ENCODE measurements at regions not wholly inside any gene's neighbourhood (a gene's known extent, or its start where the extent isn't known, plus 50 kb on each side); places are given as distances from the start of the nearest gene placed in this dataset.
A peak's percentile ranks its signal among the peaks of the same experiment; 100 is the strongest.

GRCh38 chr11:39786682-39787081 is 1672.8 kb downstream of the LRRC4C start:
- no peak for FAIRE-seq
- Histone ChIP-seq H3K79me2 (ENCODE audit: control insufficient read depth in 1 of 2, insufficient read depth in 2 of 2, low read length in 2 of 2) (no peaks in the 10 kb centered on the region), H2BK20ac (ENCODE audit: low read length) (no peak overlapping the region), H2BK12ac (ENCODE audit: low read depth, low read length) (no peak overlapping the region), H3K4ac (replicated peaks; ENCODE audit: insufficient read length, low read depth, low read length) (no peak overlapping the region), H3K23me2 (ENCODE audit: low read depth, low read length) (no peaks in the 10 kb centered on the region), H3K4me2 (ENCODE audit: insufficient read depth in 1 of 2, low read depth in 2 of 2, low read length in 2 of 2) (no peak overlapping the region), H3K18ac (ENCODE audit: extremely low read depth, low read length) (no peak overlapping the region), H3K4me3 (ENCODE audit: extremely low read depth in 1 of 4, insufficient read depth in 2 of 4, low read depth in 3 of 4, low read length in 4 of 4) (no peak overlapping the region), H4K91ac (replicated peaks; ENCODE audit: insufficient read length, low read length) (no peak overlapping the region), H3K56ac (replicated peaks; ENCODE audit: insufficient read length, low read depth, low read length) (no peak overlapping the region), H3K27me3 (replicated peaks in 1 of 4; ENCODE audit: control insufficient read depth in 3 of 4, extremely low read depth in 1 of 4, insufficient read depth in 3 of 4, low read length in 3 of 4) (no peaks in the 10 kb centered on the region), H4K8ac (ENCODE audit: extremely low read depth, insufficient read depth, low read length) (peak overlapping the region; percentile 45; the same call in 1 of the 2 replicates), H3K36me3 (ENCODE audit: control insufficient read depth in 2 of 4, insufficient read depth in 4 of 4, low read length in 3 of 4) (no peaks in the 10 kb centered on the region), H2BK5ac (ENCODE audit: low read depth, low read length) (no peak overlapping the region), H3K79me1 (ENCODE audit: low read depth, low read length) (no peaks in the 10 kb centered on the region), H3K9ac (replicated peaks in 1 of 4; ENCODE audit: extremely low read depth in 1 of 4, low read depth in 3 of 4, low read length in 3 of 4) (no peak overlapping the region), H4K5ac (ENCODE audit: insufficient read length, low read depth, low read length) (no peak overlapping the region), H2AK5ac (ENCODE audit: low read depth, low read length) (no peak overlapping the region), H3K4me1 (replicated peaks in 1 of 4; ENCODE audit: control insufficient read depth in 3 of 4, insufficient read depth in 4 of 4, low read length in 3 of 4) (no peaks in the 10 kb centered on the region), H3K14ac (ENCODE audit: insufficient read length) (no peak overlapping the region), H2BK15ac (ENCODE audit: low read length) (no peak overlapping the region), H2AFZ (ENCODE audit: low read length) (no peak overlapping the region), H4K20me1 (replicated peaks in 1 of 2; ENCODE audit: control insufficient read depth in 1 of 2, insufficient read depth in 2 of 2, low read length in 2 of 2) (no peaks in the 10 kb centered on the region), H2BK120ac (replicated peaks; ENCODE audit: low read depth, low read length) (no peak overlapping the region), H3K23ac (ENCODE audit: insufficient read length) (no peak overlapping the region), H3K9me3 (ENCODE audit: insufficient read depth in 2 of 2, low read depth in 1 of 2, low read length in 1 of 2) (no peaks in the 10 kb centered on the region), H3K27ac (ENCODE audit: low read depth, low read length) (no peak overlapping the region)
- CTCF ChIA-PET (ENCODE audit: partially characterized antibody) = no interaction called here
- no peak for DNase-seq (ENCODE audit: low read depth in 1 of 2, low spot score in 2 of 2)
- WGBS, 2 experiments (ENCODE audit: extremely low coverage in 1 of 2, insufficient coverage in 1 of 2, insufficient read length in 1 of 2, insufficient replicate concordance in 2 of 2, low coverage in 1 of 2, low lambda C conversion rate in 2 of 2, missing lambda C conversion rate in 1 of 2) = 88% methylated on average over 5 of the region's 8 CpGs; no CpG with 5 or more reads in 1 of the 2 experiments
- POLR2A ChIA-PET (ENCODE audit: partially characterized antibody) = no interaction called here
- TF ChIP-seq SRF (IDR thresholded peaks at IDR 0.05; ENCODE audit: low read depth, low read length) (no peak), NANOG (IDR thresholded peaks at IDR 0.05; ENCODE audit: insufficient read depth, low read depth, low read length, poor library complexity, severe bottlenecking) (no peak), TEAD4 (IDR thresholded peaks at IDR 0.05; ENCODE audit: low read depth, low read length) (no peak), KDM1A (IDR thresholded peaks at IDR 0.05; ENCODE audit: borderline replicate concordance, low read length) (no peak), PHF8 (conservative IDR thresholded peaks at IDR 0.05; ENCODE audit: low read depth, low read length) (no peak), SIX5 (IDR thresholded peaks at IDR 0.05; ENCODE audit: low read depth, low read length) (no peak), BACH1 (IDR thresholded peaks at IDR 0.05; ENCODE audit: low read length) (no peak), EZH2 (IDR thresholded peaks at IDR 0.05; ENCODE audit: low read depth, low read length, severe bottlenecking) (no peak), GTF2F1 (IDR thresholded peaks at IDR 0.05; ENCODE audit: borderline replicate concordance, low read depth, low read length) (no peak), SP4 (IDR thresholded peaks at IDR 0.05; ENCODE audit: low read length) (no peak), POLR2A (IDR thresholded peaks at IDR 0.05; ENCODE audit: control extremely low read depth in 1 of 2, low read depth in 2 of 2, low read length in 2 of 2) (no peak), ASH2L (IDR thresholded peaks at IDR 0.05; ENCODE audit: low read length) (no peak), CHD2 (IDR thresholded peaks at IDR 0.05; ENCODE audit: low read length) (no peak), USF2 (IDR thresholded peaks at IDR 0.05; ENCODE audit: low read length) (no peak), CREB1 (IDR thresholded peaks at IDR 0.05) (no peak), SP2 (IDR thresholded peaks at IDR 0.05; ENCODE audit: low read length) (no peak)
